GM12891 (cell line): ENCODE measurements at regions not wholly inside any gene's neighbourhood (a gene's known extent, or its start where the extent isn't known, plus 50 kb on each side); places are given as distances from the start of the nearest gene placed in this dataset.

ENCODE experiments used
- DNase-seq: peaks from one replicate; pipeline ENCODE4 v3.0.0; 2011; ENCODE audit warnings: low spot score; ENCODE audit not compliant: insufficient read length
- FAIRE-seq: peaks from 2 replicates; lab custom pipeline; 2011; peaks lifted over from hg19 to GRCh38; lab: Jason Lieb, UNC
- PAX5 ChIP-seq: IDR thresholded peaks from 2 replicates; pipeline ENCODE4 v1.6.1; 2011; ENCODE audit warnings: low read length, moderate library complexity, mild to moderate bottlenecking; ENCODE audit not compliant: insufficient read depth, severe bottlenecking
- POLR2A ChIP-seq: IDR thresholded peaks from 2 replicates; pipeline ENCODE4 v1.6.1; 2011; ENCODE audit warnings: low read depth, low read length, control low read depth
- POLR2AphosphoS5 ChIP-seq: IDR thresholded peaks from 2 replicates; pipeline ENCODE4 v1.6.1; 2011; ENCODE audit warnings: low read depth, low read length, control low read depth
- POU2F2 ChIP-seq: IDR thresholded peaks from 2 replicates; pipeline ENCODE4 v1.6.1; 2011; ENCODE audit warnings: low read depth, mild to moderate bottlenecking, control low read depth, low read length, moderate library complexity
- SPI1 ChIP-seq: IDR thresholded peaks from 2 replicates; pipeline ENCODE4 v1.6.1; 2011; ENCODE audit warnings: low read depth, low read length, control low read depth
- TAF1 ChIP-seq: IDR thresholded peaks from 2 replicates; pipeline ENCODE4 v1.6.1; 2011; ENCODE audit warnings: low read depth, low read length, control low read depth

- no peak for DNase-seq
- TF ChIP-seq PAX5: no peak
- no peak for TF ChIP-seq POU2F2
- TF ChIP-seq TAF1: no peak
- FAIRE-seq: peak; percentile 58
These were observed 62.3 kb upstream of the NABP1 start for GRCh38 chr2:191615596-191615995.

- DNase-seq (no peak), FAIRE-seq (peak; percentile 87)
- TF ChIP-seq TAF1 (no peak), SPI1 (peak; percentile 38), POU2F2 (peak; percentile 45; the same call in 1 of the 2 replicates)
These were observed 60.4 kb upstream of the NABP1 start for GRCh38 chr2:191617575-191617974.

GRCh38 chr2:191618046-191618780, 59.7 kb upstream of the NABP1 start:
- TF ChIP-seq SPI1 (peak; percentile 29; the same call in 1 of the 2 replicates), TAF1 (no peak)
- FAIRE-seq (peak; percentile 41), DNase-seq (no peak)

GRCh38 chr2:191618786-191619185, 59.1 kb upstream of the NABP1 start:
- TF ChIP-seq POLR2AphosphoS5: no peak
- TF ChIP-seq SPI1: no peak
- TF ChIP-seq TAF1: no peak
- TF ChIP-seq POLR2A: no peak
- FAIRE-seq (no peak), DNase-seq (no peak)

GRCh38 chr2:191620144-191620543, 57.8 kb upstream of the NABP1 start:
- FAIRE-seq: no peak
- DNase-seq: no peak
- no peak for TF ChIP-seq POLR2AphosphoS5
- TF ChIP-seq POU2F2: no peak
- no peak for TF ChIP-seq TAF1
- TF ChIP-seq PAX5: no peak
- no peak for TF ChIP-seq SPI1
- TF ChIP-seq POLR2A: no peak

- DNase-seq (no peak), FAIRE-seq (no peak)
- TF ChIP-seq TAF1 (no peak), POLR2AphosphoS5 (no peak), POLR2A (no peak)
These were observed 55.3 kb upstream of the NABP1 start for GRCh38 chr2:191622374-191623320.

GRCh38 chr2:191625016-191625415, 52.9 kb upstream of the NABP1 start:
- FAIRE-seq (no peak), DNase-seq (no peak)

GRCh38 chr2:191625446-191625845, 52.5 kb upstream of the NABP1 start:
- no peak for FAIRE-seq
- no peak for TF ChIP-seq POU2F2
- no peak for TF ChIP-seq POLR2AphosphoS5
- TF ChIP-seq POLR2A: no peak
- TF ChIP-seq TAF1: no peak
- TF ChIP-seq PAX5: no peak
- no peak for TF ChIP-seq SPI1
- no peak for DNase-seq

More at GRCh38 chr2:191625016-191625415, 52.9 kb upstream of the NABP1 start:
- TF ChIP-seq PAX5: no peak

GRCh38 chr2:191626497-191627151, 51.3 kb upstream of the NABP1 start:
- FAIRE-seq (no peak), DNase-seq (no peak)
- no peak for TF ChIP-seq SPI1
- TF ChIP-seq POLR2A: no peak
- TF ChIP-seq PAX5: no peak
- TF ChIP-seq POU2F2: no peak
- TF ChIP-seq POLR2AphosphoS5: no peak
- TF ChIP-seq TAF1: no peak

- FAIRE-seq (no peak), DNase-seq (no peak)
- no peak for TF ChIP-seq POLR2A
- TF ChIP-seq POU2F2: no peak
These were observed 50.4 kb upstream of the NABP1 start for GRCh38 chr2:191627518-191627917.
